GM23338 (cell line): ENCODE measurements at regions not wholly inside any gene's neighbourhood (a gene's known extent, or its start where the extent isn't known, plus 50 kb on each side); places are given as distances from the start of the nearest gene placed in this dataset.

ENCODE experiments used
- ATAC-seq: fragments of 200-7000 bp; cut with Tn5 transposase; 3 replicates; pipeline ENCODE4 v1.9.1; 2020
- DNase-seq: peaks from one replicate; pipeline ENCODE4 v3.0.0-alpha.2; 2015; ENCODE audit warnings: low spot score
- H2AFZ ChIP-seq: fragments of 200-600 bp; sonication (generic); 2 replicates; pipeline ENCODE4 v1.8.0; 2016; ENCODE audit warnings: antibody characterized with exemption, mild to moderate bottlenecking, moderate library complexity
- H3F3A ChIP-seq: fragments of 200-600 bp; sonication (generic); replicated peaks from 2 replicates; pipeline ENCODE4 v1.8.0; 2017; ENCODE audit warnings: antibody characterized with exemption, mixed run types, low read depth
- H3K27ac ChIP-seq: fragments of 200-600 bp; sonication (generic); 2 replicates; pipeline ENCODE4 v1.6.1; 2016; ENCODE audit warnings: low read depth
- H3K27me3 ChIP-seq: fragments of 200-600 bp; sonication (generic); 2 replicates; pipeline ENCODE4 v1.8.0; 2016; ENCODE audit warnings: mild to moderate bottlenecking, mixed run types, moderate library complexity; ENCODE audit not compliant: insufficient read depth
- H3K36me3 ChIP-seq: fragments of 200-600 bp; sonication (generic); 2 replicates; pipeline ENCODE4 v1.8.0; 2016; ENCODE audit warnings: mild to moderate bottlenecking; ENCODE audit not compliant: insufficient read depth
- H3K4me1 ChIP-seq: fragments of 200-600 bp; sonication (generic); 2 replicates; pipeline ENCODE4 v1.8.0; 2016; ENCODE audit warnings: mild to moderate bottlenecking, moderate library complexity; ENCODE audit not compliant: insufficient read depth
- H3K4me2 ChIP-seq: fragments of 200-600 bp; sonication (generic); 2 replicates; pipeline ENCODE4 v1.7.1; 2017; ENCODE audit warnings: mixed run types
- H3K4me3 ChIP-seq: fragments of 200-600 bp; sonication (generic); 2 replicates; pipeline ENCODE4 v1.6.1; 2016; ENCODE audit warnings: mixed run types
- H3K79me2 ChIP-seq: fragments of 200-600 bp; sonication (generic); replicated peaks from 2 replicates; pipeline ENCODE4 v1.8.0; 2017; ENCODE audit warnings: mild to moderate bottlenecking; ENCODE audit not compliant: insufficient read depth
- H3K9me2 ChIP-seq: fragments of 200-600 bp; sonication (generic); 2 replicates; pipeline ENCODE4 v1.8.0; 2017; ENCODE audit not compliant: insufficient read depth
- H4K20me1 ChIP-seq: fragments of 200-600 bp; sonication (generic); replicated peaks from 2 replicates; pipeline ENCODE4 v1.8.0; 2017; ENCODE audit warnings: mild to moderate bottlenecking; ENCODE audit not compliant: insufficient read depth
- H3K27ac Mint-ChIP-seq: 2 replicates; pipeline ENCODE4 v1.8.0; 2020; ENCODE audit warnings: inconsistent platforms, mild to moderate bottlenecking, moderate library complexity, mixed read lengths
- H3K27me3 Mint-ChIP-seq: 3 replicates; pipeline ENCODE4 v1.8.0; 2022; ENCODE audit warnings: low read depth, mild to moderate bottlenecking, moderate library complexity, mixed read lengths, inconsistent platforms; ENCODE audit not compliant: insufficient read depth, poor library complexity
- H3K36me3 Mint-ChIP-seq: 3 replicates; pipeline ENCODE4 v1.8.0; 2021; ENCODE audit warnings: low read depth, mild to moderate bottlenecking, inconsistent platforms, moderate library complexity, mixed read lengths
- H3K4me1 Mint-ChIP-seq: 3 replicates; pipeline ENCODE4 v1.8.0; 2020; ENCODE audit warnings: mild to moderate bottlenecking, inconsistent platforms, mixed read lengths
- H3K4me3 Mint-ChIP-seq: 3 replicates; pipeline ENCODE4 v1.8.0; 2021; ENCODE audit warnings: moderate library complexity, mild to moderate bottlenecking, inconsistent platforms, mixed read lengths
- H3K9me3 Mint-ChIP-seq: 3 replicates; pipeline ENCODE4 v1.8.0; 2020; ENCODE audit warnings: moderate library complexity, mild to moderate bottlenecking, inconsistent platforms, mixed read lengths
- CREB1 ChIP-seq: fragments of 250-450 bp; sonication (Bioruptor Pico); IDR thresholded peaks from 2 replicates; pipeline ENCODE4 v1.5.0; 2020; ENCODE audit warnings: low read depth, mild to moderate bottlenecking, moderate library complexity
- CTCF ChIP-seq, 2 experiments: fragments of 200-600 bp in 1 of 2; sonication (generic) in 1 of 2; conservative IDR thresholded peaks; 2 replicates each; pipeline versions ENCODE4 v1.5.1 to v1.6.1; 2016 to 2017; ENCODE audit warnings: antibody characterized with exemption in 2 of 2, low read depth in 2 of 2, mild to moderate bottlenecking in 2 of 2, moderate library complexity in 1 of 2
- JUNB ChIP-seq: IDR thresholded peaks from one replicate; pipeline ENCODE4 v1.6.1; 2016; ENCODE audit warnings: antibody characterized with exemption; ENCODE audit not compliant: unreplicated experiment
- NANOG ChIP-seq: IDR thresholded peaks from 2 replicates; pipeline ENCODE4 v1.6.1; 2016; ENCODE audit warnings: antibody characterized with exemption, borderline replicate concordance
- POLR2AphosphoS5 ChIP-seq: IDR thresholded peaks from 2 replicates; pipeline ENCODE4 v1.6.1; 2016; ENCODE audit warnings: antibody characterized with exemption, low read depth
- STAT1 ChIP-seq: IDR thresholded peaks from one replicate; pipeline ENCODE4 v1.6.1; 2016; ENCODE audit warnings: antibody characterized with exemption; ENCODE audit not compliant: unreplicated experiment
- ZNF331 ChIP-seq: fragments of 250-450 bp; sonication (Bioruptor Pico); IDR thresholded peaks from 2 replicates; pipeline ENCODE4 v1.5.0; 2020; ENCODE audit warnings: low read depth, mild to moderate bottlenecking, moderate library complexity
- TF ChIP-seq, protein P1 (sequence below): IDR thresholded peaks from one replicate; pipeline ENCODE4 v1.6.1; 2018; ENCODE audit warnings: antibody characterized with exemption; ENCODE audit not compliant: unreplicated experiment

- no peak for ATAC-seq
- Histone ChIP-seq H4K20me1 (no peaks in the 10 kb centered on the region), H3K4me3 (no peak overlapping the region), H3F3A (no peaks in the 10 kb centered on the region), H3K79me2 (no peaks in the 10 kb centered on the region), H2AFZ (no peak overlapping the region), H3K4me1 (no peaks in the 10 kb centered on the region), H3K27ac (no peak overlapping the region), H3K4me2 (no peak overlapping the region), H3K27me3 (no peaks in the 10 kb centered on the region), H3K36me3 (no peaks in the 10 kb centered on the region), H3K9me2 (no peaks in the 10 kb centered on the region)
- Mint-ChIP-seq H3K4me3 (no peak overlapping the region), H3K36me3 (no peaks in the 10 kb centered on the region), H3K4me1 (no peaks in the 10 kb centered on the region), H3K9me3 (no peaks in the 10 kb centered on the region), H3K27ac (no peak overlapping the region), H3K27me3 (no peaks in the 10 kb centered on the region)
- no peak for DNase-seq
- TF ChIP-seq, protein P1, sequence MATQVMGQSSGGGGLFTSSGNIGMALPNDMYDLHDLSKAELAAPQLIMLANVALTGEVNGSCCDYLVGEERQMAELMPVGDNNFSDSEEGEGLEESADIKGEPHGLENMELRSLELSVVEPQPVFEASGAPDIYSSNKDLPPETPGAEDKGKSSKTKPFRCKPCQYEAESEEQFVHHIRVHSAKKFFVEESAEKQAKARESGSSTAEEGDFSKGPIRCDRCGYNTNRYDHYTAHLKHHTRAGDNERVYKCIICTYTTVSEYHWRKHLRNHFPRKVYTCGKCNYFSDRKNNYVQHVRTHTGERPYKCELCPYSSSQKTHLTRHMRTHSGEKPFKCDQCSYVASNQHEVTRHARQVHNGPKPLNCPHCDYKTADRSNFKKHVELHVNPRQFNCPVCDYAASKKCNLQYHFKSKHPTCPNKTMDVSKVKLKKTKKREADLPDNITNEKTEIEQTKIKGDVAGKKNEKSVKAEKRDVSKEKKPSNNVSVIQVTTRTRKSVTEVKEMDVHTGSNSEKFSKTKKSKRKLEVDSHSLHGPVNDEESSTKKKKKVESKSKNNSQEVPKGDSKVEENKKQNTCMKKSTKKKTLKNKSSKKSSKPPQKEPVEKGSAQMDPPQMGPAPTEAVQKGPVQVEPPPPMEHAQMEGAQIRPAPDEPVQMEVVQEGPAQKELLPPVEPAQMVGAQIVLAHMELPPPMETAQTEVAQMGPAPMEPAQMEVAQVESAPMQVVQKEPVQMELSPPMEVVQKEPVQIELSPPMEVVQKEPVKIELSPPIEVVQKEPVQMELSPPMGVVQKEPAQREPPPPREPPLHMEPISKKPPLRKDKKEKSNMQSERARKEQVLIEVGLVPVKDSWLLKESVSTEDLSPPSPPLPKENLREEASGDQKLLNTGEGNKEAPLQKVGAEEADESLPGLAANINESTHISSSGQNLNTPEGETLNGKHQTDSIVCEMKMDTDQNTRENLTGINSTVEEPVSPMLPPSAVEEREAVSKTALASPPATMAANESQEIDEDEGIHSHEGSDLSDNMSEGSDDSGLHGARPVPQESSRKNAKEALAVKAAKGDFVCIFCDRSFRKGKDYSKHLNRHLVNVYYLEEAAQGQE, result no peak
- TF ChIP-seq STAT1, result no peak
- TF ChIP-seq POLR2AphosphoS5, result no peak
- TF ChIP-seq CREB1 (CRISPR knock-in tag), result no peak
- TF ChIP-seq CTCF (conservative IDR thresholded peaks at IDR 0.05; ENCODE audit: low read depth in 2 of 2), result no peak
- no peak for TF ChIP-seq JUNB
- TF ChIP-seq NANOG, result no peak
- TF ChIP-seq ZNF331 (CRISPR knock-in tag), result no peak
Observed at GRCh38 chr1:215458562-215458961, 108.5 kb upstream of the KCTD3 start.

GRCh38 chr1:215459136-215459535 lies 108.0 kb upstream of the KCTD3 start:
- Histone ChIP-seq H3K36me3 (no peaks in the 10 kb centered on the region), H3K27ac (no peak overlapping the region), H3K4me2 (no peak overlapping the region), H3K9me2 (no peaks in the 10 kb centered on the region), H2AFZ (no peak overlapping the region), H4K20me1 (no peaks in the 10 kb centered on the region), H3K4me1 (no peaks in the 10 kb centered on the region), H3F3A (no peaks in the 10 kb centered on the region), H3K4me3 (no peak overlapping the region), H3K27me3 (no peaks in the 10 kb centered on the region), H3K79me2 (no peaks in the 10 kb centered on the region)
- H3K27me3 Mint-ChIP-seq, result no peaks in the 10 kb centered on the region
- no peak for ATAC-seq
- no peaks in the 10 kb centered on the region for H3K9me3 Mint-ChIP-seq
- DNase-seq, result no peak
- no peak overlapping the region for H3K4me3 Mint-ChIP-seq
- H3K4me1 Mint-ChIP-seq, result no peaks in the 10 kb centered on the region
- no peaks in the 10 kb centered on the region for H3K36me3 Mint-ChIP-seq
- H3K27ac Mint-ChIP-seq, result no peak overlapping the region
- TF ChIP-seq STAT1 (no peak), CTCF (conservative IDR thresholded peaks at IDR 0.05; ENCODE audit: low read depth in 2 of 2) (no peak), POLR2AphosphoS5 (no peak)
